Lung (tissue), 11 donors: ENCODE measurements at regions not wholly inside any gene's neighbourhood (a gene's known extent, or its start where the extent isn't known, plus 50 kb on each side); places are given as distances from the start of the nearest gene placed in this dataset.

Experiments used
- ATAC-seq: fragments of 200-7000 bp; cut with Tn5 transposase; one replicate; pipeline ENCODE4 v1.9.1; 2020; ENCODE audit warnings: moderate number of reproducible peaks; ENCODE audit not compliant: insufficient read depth, low FRiP score
- DNase-seq, 3 donors: peaks; one replicate each; pipeline ENCODE4 v3.0.0-alpha.2; 2013 to 2017
- H3K27ac ChIP-seq, 2 donors: one replicate each; pipeline ENCODE4 v1.5.1; 2013; ENCODE audit warnings: mild to moderate bottlenecking in 2 of 2, moderate library complexity in 2 of 2, control low read depth in 1 of 2, inconsistent platforms in 1 of 2, low read depth in 1 of 2, low read length in 1 of 2
- H3K27me3 ChIP-seq, 3 donors: one replicate each; pipeline ENCODE4 v1.5.1; 2013; ENCODE audit warnings: low read length in 2 of 3; ENCODE audit not compliant: control insufficient read depth in 3 of 3, insufficient read depth in 3 of 3
- H3K36me3 ChIP-seq, 4 donors: one replicate each; pipeline ENCODE4 v1.5.1; 2013; ENCODE audit warnings: low read length in 4 of 4, mild to moderate bottlenecking in 1 of 4, moderate library complexity in 1 of 4; ENCODE audit not compliant: control insufficient read depth in 4 of 4, insufficient read depth in 4 of 4
- H3K4me1 ChIP-seq, 5 donors: one replicate each; pipeline ENCODE4 v1.5.1; 2013; ENCODE audit warnings: low read length in 5 of 5, mild to moderate bottlenecking in 2 of 5, moderate library complexity in 1 of 5; ENCODE audit not compliant: control insufficient read depth in 5 of 5, insufficient read depth in 5 of 5
- H3K4me3 ChIP-seq: one replicate; pipeline ENCODE4 v1.5.1; 2013; ENCODE audit warnings: mild to moderate bottlenecking, control low read depth, moderate library complexity
- H3K9ac ChIP-seq, 2 donors: one replicate each; pipeline ENCODE4 v1.5.1; 2013; ENCODE audit warnings: low read length in 2 of 2, control low read depth in 1 of 2; ENCODE audit not compliant: insufficient read depth in 1 of 2
- H3K9me3 ChIP-seq, 4 donors: one replicate each; pipeline ENCODE4 v1.5.1; 2013; ENCODE audit warnings: low read length in 3 of 4, mild to moderate bottlenecking in 1 of 4, moderate library complexity in 1 of 4; ENCODE audit not compliant: control insufficient read depth in 4 of 4, insufficient read depth in 3 of 4
- CTCF ChIP-seq: IDR thresholded peaks from 2 replicates; pipeline ENCODE4 v1.5.1; 2012; ENCODE audit warnings: mild to moderate bottlenecking; ENCODE audit errors: control extremely low read depth, extremely low read depth
- WGBS, 2 donors: extraction: QIAGEN DNeasy Blood & Tissue Kit; methylation state at CpG; one replicate each; pipeline ENCODE4 v1.1.7; 2013; 5-methylcytosine and 5-hydroxymethylcytosine counted together
- donor health status: control.
- donor health status: control.
- donor health status: Bipolar disorder and iron deficiency.
- donor health status: healthy.
- donor health status: DM: yes; HTN: yes; CAD: no.

DNA sequence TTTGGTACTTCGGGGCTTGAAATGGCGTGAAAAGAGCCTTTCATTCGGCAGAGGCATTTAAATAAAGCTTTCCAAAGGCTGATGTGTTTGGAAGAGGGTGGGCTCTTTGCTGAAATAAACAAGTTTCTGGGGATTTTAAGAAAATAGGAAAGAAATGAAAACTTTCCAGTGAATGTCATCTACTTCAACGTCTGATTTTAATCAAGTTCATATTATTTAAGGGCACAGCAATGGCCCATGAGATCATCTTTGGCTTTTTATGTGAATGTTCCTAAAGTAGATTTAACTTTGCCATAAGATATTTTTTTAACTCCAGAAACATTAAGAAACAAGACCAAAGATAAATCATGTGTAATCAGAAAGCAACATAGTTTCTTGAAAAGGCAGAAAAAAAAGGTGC lies 69.8 kb upstream of the TTC29 start:
- no peak for ATAC-seq
- peaks cover 0 to 3% (median 0%) of the 10 kb centered on the region in 4 donors for H3K9me3 ChIP-seq
- no peaks in the 10 kb centered on the region for H3K36me3 ChIP-seq
- H3K4me1 ChIP-seq, result peaks cover 0 to 23% (median 0%) of the 10 kb centered on the region in 5 donors
- H3K9ac ChIP-seq, result no peak overlapping the region
- H3K27me3 ChIP-seq, result no peaks in the 10 kb centered on the region
- no peak overlapping the region for H3K27ac ChIP-seq
- TF ChIP-seq CTCF, result no peak
- DNase-seq, result peak in 1 of 3 donors; percentile 56
- no peak overlapping the region for H3K4me3 ChIP-seq
- WGBS, 2 donors, result 49 to 66% methylated on average over 4 of the region's 4 CpGs

- Histone ChIP-seq H3K36me3 (no peaks in the 10 kb centered on the region), H3K27me3 (no peaks in the 10 kb centered on the region), H3K9me3 (peaks cover 0 to 3% (median 0%) of the 10 kb centered on the region in 4 donors), H3K27ac (no peak overlapping the region), H3K9ac (no peak overlapping the region), H3K4me1 (peaks cover 0 to 16% (median 0%) of the 10 kb centered on the region in 5 donors), H3K4me3 (no peak overlapping the region)
- WGBS, 2 donors, result 84 to 89% methylated on average over 5 of the region's 5 CpGs
- TF ChIP-seq CTCF, result no peak
- DNase-seq (no peak), ATAC-seq (no peak)
These were observed 71.4 kb upstream of the TTC29 start for GRCh38 chr4:147017081-147017480.

DNA sequence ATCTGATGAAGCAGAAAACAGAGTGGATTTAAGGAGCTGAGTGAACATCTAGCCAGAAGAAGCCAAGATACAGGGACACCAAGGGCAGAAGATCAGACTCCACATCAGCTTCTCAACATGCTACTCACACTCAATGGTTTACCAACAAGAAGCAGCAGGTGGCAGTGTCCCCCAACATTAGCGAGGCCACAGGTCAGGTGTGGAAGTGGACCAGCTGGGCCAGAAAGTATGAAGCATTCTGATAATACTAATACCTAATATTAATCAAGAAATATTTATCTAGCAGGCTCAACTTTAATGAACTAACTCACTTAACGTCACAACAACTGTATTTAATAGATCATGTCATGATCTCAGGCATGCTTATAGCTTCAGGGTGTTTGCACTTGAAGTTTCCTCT lies 73.4 kb upstream of the TTC29 start:
- ATAC-seq, result peak; percentile 35
- H3K4me3 ChIP-seq, result no peak overlapping the region
- peak; percentile 42 for TF ChIP-seq CTCF

GRCh38 chr4:147020456-147020855 lies 74.8 kb upstream of the TTC29 start:
- WGBS, 2 donors, result 90 to 93% methylated on average over 4 of the region's 4 CpGs
- H3K9me3 ChIP-seq, result peaks cover 0 to 3% (median 0%) of the 10 kb centered on the region in 4 donors
- no peaks in the 10 kb centered on the region for H3K27me3 ChIP-seq
- H3K27ac ChIP-seq, result no peak overlapping the region
- H3K36me3 ChIP-seq, result no peaks in the 10 kb centered on the region
- no peak for TF ChIP-seq CTCF
- no peak overlapping the region for H3K9ac ChIP-seq
- ATAC-seq (no peak), DNase-seq (no peak)
- peaks cover 0 to 6% (median 0%) of the 10 kb centered on the region in 5 donors for H3K4me1 ChIP-seq
- H3K4me3 ChIP-seq, result no peak overlapping the region

More for the DNA sequence above, 73.4 kb upstream of the TTC29 start:
- Histone ChIP-seq H3K27me3 (no peaks in the 10 kb centered on the region), H3K9ac (no peak overlapping the region), H3K4me1 (peaks cover 0 to 16% (median 0%) of the 10 kb centered on the region in 5 donors), H3K9me3 (peaks cover 0 to 3% (median 0%) of the 10 kb centered on the region in 4 donors), H3K36me3 (no peaks in the 10 kb centered on the region), H3K27ac (no peak overlapping the region)
- 58 to 82% methylated on average over 2 of the region's 2 CpGs for WGBS, 2 donors
- DNase-seq, result peak; percentile 27 to 46 (median 37)
